ENCODE measurements at regions not wholly inside any gene's neighbourhood (a gene's known extent, or its start where the extent isn't known, plus 50 kb on each side); places are given as distances from the start of the nearest gene placed in this dataset.

DNA sequence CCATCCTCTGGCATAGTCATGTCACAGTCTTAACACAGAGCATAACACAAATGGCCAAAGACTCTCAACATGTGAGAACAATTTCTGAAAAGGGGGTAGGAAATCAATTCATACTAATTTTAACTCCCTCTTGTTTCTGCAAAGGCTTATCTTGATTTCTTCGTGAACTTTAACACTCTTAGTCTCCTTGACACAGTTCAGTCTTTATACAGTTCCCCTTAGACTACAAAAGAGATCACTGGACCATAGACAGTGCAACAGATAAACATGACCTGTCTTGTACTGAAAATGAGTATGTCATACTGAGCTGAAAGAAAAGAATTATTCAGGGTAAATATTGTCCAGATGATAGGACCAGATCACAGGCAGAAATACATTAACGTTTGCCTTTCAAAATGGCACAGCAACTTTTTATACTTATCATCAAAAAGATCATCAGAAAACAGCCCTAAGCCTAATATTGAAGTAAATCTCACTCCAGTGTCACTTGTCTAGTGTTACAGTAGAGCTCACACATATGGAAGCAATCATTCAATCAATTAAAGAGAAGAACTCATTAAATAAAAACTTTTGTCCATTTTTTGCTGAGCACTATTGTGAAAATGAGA, 56.4 kb upstream of the VRK2 start:
- no peak for FAIRE-seq

More for the DNA sequence above, 56.4 kb upstream of the VRK2 start:
- no peak for DNase-seq (ENCODE audit: low spot score)
